HG02981 (cell line): ENCODE measurements at regions not wholly inside any gene's neighbourhood (a gene's known extent, or its start where the extent isn't known, plus 50 kb on each side); places are given as distances from the start of the nearest gene placed in this dataset.

ENCODE experiments used
- ATAC-seq: cut with Tn5 transposase; IDR thresholded peaks from one replicate; pipeline ENCODE4 v1.9.1; 2021; ENCODE audit warnings: mild to moderate bottlenecking, moderate library complexity; ENCODE audit not compliant: unreplicated experiment

GRCh38 chr5:1669276-1670155 is 130.1 kb downstream of the MRPL36 start:
- no peak for ATAC-seq

- no peak for ATAC-seq
Measured at GRCh38 chr5:1668141-1668721, 131.4 kb downstream of the MRPL36 start.

- no peak for ATAC-seq
Measured at GRCh38 chr5:1667648-1668140, 131.9 kb downstream of the MRPL36 start.

GRCh38 chr5:1666812-1667588 is 132.6 kb downstream of the MRPL36 start:
- no peak for ATAC-seq

- ATAC-seq = no peak
Measured at GRCh38 chr5:1666221-1666620, 133.4 kb downstream of the MRPL36 start.

GRCh38 chr5:1665803-1666202 is 133.8 kb downstream of the MRPL36 start:
- no peak for ATAC-seq

- no peak for ATAC-seq
Measured at GRCh38 chr5:1665231-1665630, 134.4 kb downstream of the MRPL36 start.

GRCh38 chr5:1663186-1663585 is 136.5 kb downstream of the MRPL36 start:
- ATAC-seq = no peak

- no peak for ATAC-seq
Measured at GRCh38 chr5:1662559-1663085, 137.0 kb downstream of the MRPL36 start.

- ATAC-seq = no peak
Measured at GRCh38 chr5:1661831-1662558, 137.6 kb downstream of the MRPL36 start.

- no peak for ATAC-seq
Measured at GRCh38 chr5:1661311-1661710, 137.6 kb upstream of the LPCAT1 start.

GRCh38 chr5:1660511-1660910 is 136.8 kb upstream of the LPCAT1 start:
- ATAC-seq = no peak

GRCh38 chr5:1660001-1660400 is 136.2 kb upstream of the LPCAT1 start:
- ATAC-seq = no peak

- no peak for ATAC-seq
Measured at GRCh38 chr5:1659100-1659981, 135.6 kb upstream of the LPCAT1 start.

GRCh38 chr5:1658665-1659064 is 134.9 kb upstream of the LPCAT1 start:
- ATAC-seq = no peak

GRCh38 chr5:1657161-1657741 is 133.5 kb upstream of the LPCAT1 start:
- no peak for ATAC-seq

GRCh38 chr5:1656271-1656975 is 132.7 kb upstream of the LPCAT1 start:
- no peak for ATAC-seq

GRCh38 chr5:1655496-1656270 is 131.9 kb upstream of the LPCAT1 start:
- ATAC-seq = no peak
